WTC11 (cell line): ENCODE measurements at regions not wholly inside any gene's neighbourhood (a gene's known extent, or its start where the extent isn't known, plus 50 kb on each side); places are given as distances from the start of the nearest gene placed in this dataset.

Experiments used
- ETV6 ChIP-seq: sonication (generic); formaldehyde crosslinking; IDR thresholded peaks from 2 replicates; pipeline ENCODE4 v1.8.1; 2022; ENCODE audit warnings: mild to moderate bottlenecking, missing genetic modification reagents
- TEAD4 ChIP-seq: sonication (generic); formaldehyde crosslinking; IDR thresholded peaks from 2 replicates; pipeline ENCODE4 v1.8.0; 2022; ENCODE audit warnings: mild to moderate bottlenecking, missing genetic modification reagents
- TF ChIP-seq, protein P1 (sequence below): sonication (generic); formaldehyde crosslinking; IDR thresholded peaks from 2 replicates; pipeline ENCODE4 v1.8.1; 2022; ENCODE audit warnings: mild to moderate bottlenecking, missing genetic modification reagents, moderate library complexity, borderline replicate concordance
- TF ChIP-seq, protein P2 (sequence below): fragments of 200-600 bp; IDR thresholded peaks from 2 replicates; pipeline ENCODE4 v1.8.0; 2022; ENCODE audit warnings: antibody characterized with exemption

DNA sequence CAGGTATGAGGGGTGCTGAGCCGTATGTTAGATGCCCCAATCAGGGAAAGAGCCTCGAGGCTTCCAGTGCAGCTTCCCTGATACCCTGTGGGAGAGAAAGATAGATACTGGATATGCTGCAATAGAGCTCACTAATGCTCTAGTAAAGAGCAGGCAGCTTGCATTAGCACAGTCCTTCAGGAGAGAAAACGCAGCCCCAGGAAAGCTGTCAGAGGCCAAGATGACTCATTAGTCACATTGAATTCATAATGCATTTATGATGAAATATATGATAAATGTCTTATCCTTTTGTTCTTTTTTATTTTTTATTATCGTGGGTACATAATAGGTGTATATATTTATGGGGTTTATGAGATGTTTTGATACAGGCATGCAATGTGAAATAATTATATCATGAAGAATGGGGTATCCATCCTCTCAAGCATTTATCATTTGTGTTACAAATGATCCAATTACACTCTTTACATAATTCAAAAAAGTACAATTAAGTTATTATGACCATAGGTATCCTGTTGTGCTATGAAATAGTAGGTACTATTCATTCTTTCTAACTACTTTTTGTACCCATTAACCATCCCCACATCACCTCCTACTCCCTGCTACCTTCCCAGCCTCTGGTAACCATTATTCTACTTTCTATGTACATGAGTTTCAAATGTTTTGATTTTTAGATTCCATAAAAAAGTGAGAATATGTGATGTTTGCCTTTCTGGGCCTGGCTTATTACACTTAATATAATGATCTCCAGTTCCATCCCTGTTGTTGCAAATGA, 94.5 kb upstream of the TOP3B start:
- no peak for TF ChIP-seq ETV6
- TF ChIP-seq, protein P1, sequence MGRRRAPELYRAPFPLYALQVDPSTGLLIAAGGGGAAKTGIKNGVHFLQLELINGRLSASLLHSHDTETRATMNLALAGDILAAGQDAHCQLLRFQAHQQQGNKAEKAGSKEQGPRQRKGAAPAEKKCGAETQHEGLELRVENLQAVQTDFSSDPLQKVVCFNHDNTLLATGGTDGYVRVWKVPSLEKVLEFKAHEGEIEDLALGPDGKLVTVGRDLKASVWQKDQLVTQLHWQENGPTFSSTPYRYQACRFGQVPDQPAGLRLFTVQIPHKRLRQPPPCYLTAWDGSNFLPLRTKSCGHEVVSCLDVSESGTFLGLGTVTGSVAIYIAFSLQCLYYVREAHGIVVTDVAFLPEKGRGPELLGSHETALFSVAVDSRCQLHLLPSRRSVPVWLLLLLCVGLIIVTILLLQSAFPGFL (CRISPR knock-in tag), result no peak
- TF ChIP-seq, protein P2, sequence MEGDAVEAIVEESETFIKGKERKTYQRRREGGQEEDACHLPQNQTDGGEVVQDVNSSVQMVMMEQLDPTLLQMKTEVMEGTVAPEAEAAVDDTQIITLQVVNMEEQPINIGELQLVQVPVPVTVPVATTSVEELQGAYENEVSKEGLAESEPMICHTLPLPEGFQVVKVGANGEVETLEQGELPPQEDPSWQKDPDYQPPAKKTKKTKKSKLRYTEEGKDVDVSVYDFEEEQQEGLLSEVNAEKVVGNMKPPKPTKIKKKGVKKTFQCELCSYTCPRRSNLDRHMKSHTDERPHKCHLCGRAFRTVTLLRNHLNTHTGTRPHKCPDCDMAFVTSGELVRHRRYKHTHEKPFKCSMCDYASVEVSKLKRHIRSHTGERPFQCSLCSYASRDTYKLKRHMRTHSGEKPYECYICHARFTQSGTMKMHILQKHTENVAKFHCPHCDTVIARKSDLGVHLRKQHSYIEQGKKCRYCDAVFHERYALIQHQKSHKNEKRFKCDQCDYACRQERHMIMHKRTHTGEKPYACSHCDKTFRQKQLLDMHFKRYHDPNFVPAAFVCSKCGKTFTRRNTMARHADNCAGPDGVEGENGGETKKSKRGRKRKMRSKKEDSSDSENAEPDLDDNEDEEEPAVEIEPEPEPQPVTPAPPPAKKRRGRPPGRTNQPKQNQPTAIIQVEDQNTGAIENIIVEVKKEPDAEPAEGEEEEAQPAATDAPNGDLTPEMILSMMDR, result no peak
- TF ChIP-seq TEAD4 (CRISPR knock-in tag), result no peak
